ENCODE measurements at regions not wholly inside any gene's neighbourhood (a gene's known extent, or its start where the extent isn't known, plus 50 kb on each side); places are given as distances from the start of the nearest gene placed in this dataset.

DNA sequence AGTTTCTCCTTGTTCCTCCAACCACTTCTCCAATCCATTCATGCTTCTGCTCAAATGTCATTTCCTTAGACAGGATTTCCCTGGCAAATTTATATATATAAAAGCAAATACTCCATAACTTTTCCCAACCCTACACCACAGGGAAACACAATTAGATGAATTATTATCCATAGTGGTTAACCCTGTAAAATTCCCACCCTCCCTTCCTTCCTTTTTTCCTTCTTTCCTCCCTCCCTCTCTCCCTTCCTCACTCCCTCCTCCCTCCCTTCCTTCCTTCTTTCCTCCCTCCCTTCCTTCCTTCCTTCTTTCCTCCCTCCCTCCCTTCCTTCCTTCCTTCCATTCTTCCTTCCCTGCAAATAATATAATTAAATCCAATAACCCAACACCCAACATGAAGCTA is 617.7 kb downstream of the IRS1 start:
- TF ChIP-seq TAF1 (IDR thresholded peaks at IDR 0.05; ENCODE audit: borderline replicate concordance, low read depth, low read length) (no peak), POLR2A (IDR thresholded peaks at IDR 0.05; ENCODE audit: low read depth, low read length) (no peak)

All from GM12892 (cell line).